ENCODE measurements at regions not wholly inside any gene's neighbourhood (a gene's known extent, or its start where the extent isn't known, plus 50 kb on each side); places are given as distances from the start of the nearest gene placed in this dataset.

DNA sequence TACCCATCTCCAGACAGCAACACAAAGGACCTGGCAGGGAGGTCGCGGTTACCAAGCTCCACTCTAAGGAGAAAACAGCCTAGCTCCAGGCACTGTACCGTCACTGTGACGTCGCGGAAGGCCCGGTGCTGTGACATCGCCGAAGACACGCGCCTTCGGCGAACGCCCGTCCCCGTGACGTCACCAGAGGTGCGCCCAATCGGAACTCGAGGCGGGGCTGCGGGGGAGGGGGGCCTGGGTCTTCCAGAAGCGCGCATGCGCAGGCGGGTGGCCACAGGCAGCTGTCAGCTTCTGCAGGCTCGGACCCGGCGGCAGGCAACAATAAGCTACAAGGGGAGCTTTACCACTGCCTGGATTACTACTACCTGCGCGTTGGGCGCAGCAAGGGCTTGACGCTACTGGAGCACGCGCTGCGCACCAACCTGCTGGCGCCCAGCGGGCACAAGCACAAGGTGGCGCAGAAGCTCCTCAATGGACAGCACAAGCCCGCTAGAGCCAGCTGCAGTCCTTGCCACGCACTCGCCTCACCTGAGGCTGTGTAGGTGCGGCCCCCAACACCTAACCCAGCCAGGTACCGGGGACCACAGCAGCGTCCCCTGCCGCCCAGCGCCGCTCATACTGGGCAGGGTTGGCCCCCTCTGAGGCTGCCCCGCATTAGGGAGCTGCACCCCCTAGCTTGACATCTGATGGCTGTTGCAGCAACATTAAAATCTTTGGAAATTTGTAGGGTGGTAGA lies 208.4 kb downstream of the TPST1 start:
- Histone ChIP-seq H3K14ac (ENCODE audit: low read length) (no peak overlapping the region), H2AK5ac (ENCODE audit: low read length) (no peak overlapping the region), H4K12ac (ENCODE audit: low read depth, low read length) (no peak overlapping the region), H3K18ac (ENCODE audit: low read length) (no peak overlapping the region), H3K36me3 (ENCODE audit: control insufficient read depth in 1 of 2, insufficient read depth in 2 of 2, low read length in 2 of 2) (peaks cover 0 to 2% of the 10 kb centered on the region in 2 experiments), H3K9me3 (ENCODE audit: insufficient read depth, low read depth, low read length) (no peaks in the 10 kb centered on the region), H3K23ac (ENCODE audit: low read length) (no peak overlapping the region), H3K27me3 (ENCODE audit: insufficient read depth, low read length) (no peaks in the 10 kb centered on the region), H4K91ac (ENCODE audit: low read depth, low read length) (no peak overlapping the region), H3K4me1 (ENCODE audit: control insufficient read depth in 1 of 2, insufficient read depth in 2 of 2, low read length in 2 of 2) (peaks cover 6 to 17% of the 10 kb centered on the region in 2 experiments), H2BK120ac (ENCODE audit: insufficient read depth, low read length, poor library complexity) (no peak overlapping the region), H2BK5ac (ENCODE audit: low read depth, low read length, poor library complexity) (no peak overlapping the region), H3K4me3 (ENCODE audit: low read depth, low read length) (peak overlapping the region; percentile 67), H3K4ac (ENCODE audit: low read depth, low read length) (no peak overlapping the region), H3K9ac (ENCODE audit: low read length) (no peak overlapping the region), H2BK12ac (ENCODE audit: low read length) (no peak overlapping the region), H2AFZ (ENCODE audit: insufficient read depth, low read length, poor library complexity) (peak overlapping the region; percentile 28), H4K8ac (ENCODE audit: low read depth, low read length) (peak overlapping the region; percentile 42), H3K27ac (ENCODE audit: low read depth, low read length) (no peak overlapping the region), H3K79me1 (ENCODE audit: low read length) (peaks cover 4% of the 10 kb centered on the region), H3K79me2 (ENCODE audit: control insufficient read depth, insufficient read depth, low read length, poor library complexity) (no peaks in the 10 kb centered on the region), H3K4me2 (ENCODE audit: low read length) (peak overlapping the region; percentile 78)
- no CpG with 5 or more reads among the region's 49 CpGs for WGBS (ENCODE audit: extremely low coverage, insufficient coverage, insufficient read length)
- DNase-seq = peak; percentile 72 to 98

DNA sequence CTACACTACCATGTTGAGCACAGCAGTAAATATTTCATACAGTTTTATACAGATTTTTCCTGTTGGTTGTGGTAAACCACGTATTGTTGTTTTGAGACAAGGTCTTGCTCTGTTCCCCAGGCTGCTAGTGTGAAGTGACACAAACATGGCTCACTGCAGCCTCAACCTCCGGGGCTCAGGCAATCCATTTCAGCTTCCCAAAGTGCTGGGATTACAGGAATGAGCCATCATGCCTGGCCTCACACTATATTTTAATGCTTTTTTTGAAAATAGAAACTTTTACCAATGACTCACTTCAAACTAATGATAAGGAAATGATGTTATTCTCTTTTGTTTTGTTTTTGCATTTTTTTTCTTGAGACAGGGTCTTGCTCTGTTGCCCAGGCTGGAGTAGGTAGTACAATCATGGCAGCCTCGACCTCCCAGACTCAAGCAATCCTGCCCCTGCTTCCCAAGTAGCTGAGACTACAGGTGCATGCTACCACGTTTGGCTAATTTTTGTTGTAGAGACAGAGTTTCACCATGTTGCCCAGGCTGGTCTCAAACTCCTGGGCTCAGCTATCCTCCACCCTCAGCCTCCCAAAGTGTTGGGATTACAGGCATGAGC lies 210.6 kb downstream of the TPST1 start:
- no peak overlapping the region for H3K9ac ChIP-seq (ENCODE audit: low read length)
- H3K79me2 ChIP-seq (ENCODE audit: control insufficient read depth, insufficient read depth, low read length, poor library complexity) = no peaks in the 10 kb centered on the region
- no peak overlapping the region for H2BK5ac ChIP-seq (ENCODE audit: low read depth, low read length, poor library complexity)
- H3K79me1 ChIP-seq (ENCODE audit: low read length) = peaks cover 1% of the 10 kb centered on the region
- H3K9me3 ChIP-seq (ENCODE audit: insufficient read depth, low read depth, low read length) = no peaks in the 10 kb centered on the region
- no CpG with 5 or more reads among the region's 4 CpGs for WGBS (ENCODE audit: extremely low coverage, insufficient coverage, insufficient read length)
- no peak overlapping the region for H3K4ac ChIP-seq (ENCODE audit: low read depth, low read length)
- H3K18ac ChIP-seq (ENCODE audit: low read length) = no peak overlapping the region
- no peak overlapping the region for H3K14ac ChIP-seq (ENCODE audit: low read length)
- H3K4me2 ChIP-seq (ENCODE audit: low read length) = no peak overlapping the region
- no peak overlapping the region for H4K12ac ChIP-seq (ENCODE audit: low read depth, low read length)
- H4K91ac ChIP-seq (ENCODE audit: low read depth, low read length) = no peak overlapping the region
- no peak overlapping the region for H2BK12ac ChIP-seq (ENCODE audit: low read length)
- DNase-seq = no peak
- H3K27me3 ChIP-seq (ENCODE audit: insufficient read depth, low read length) = no peaks in the 10 kb centered on the region
- no peak overlapping the region for H3K27ac ChIP-seq (ENCODE audit: low read depth, low read length)
- H2AK5ac ChIP-seq (ENCODE audit: low read length) = no peak overlapping the region
- no peaks in the 10 kb centered on the region for H3K36me3 ChIP-seq (ENCODE audit: control insufficient read depth in 1 of 2, insufficient read depth in 2 of 2, low read length in 2 of 2)
- no peak overlapping the region for H3K4me3 ChIP-seq (ENCODE audit: low read depth, low read length)
- H2BK120ac ChIP-seq (ENCODE audit: insufficient read depth, low read length, poor library complexity) = no peak overlapping the region
- no peak overlapping the region for H4K8ac ChIP-seq (ENCODE audit: low read depth, low read length)
- no peak overlapping the region for H2AFZ ChIP-seq (ENCODE audit: insufficient read depth, low read length, poor library complexity)
- H3K23ac ChIP-seq (ENCODE audit: low read length) = no peak overlapping the region
- H3K4me1 ChIP-seq (ENCODE audit: control insufficient read depth in 1 of 2, insufficient read depth in 2 of 2, low read length in 2 of 2) = peaks cover 6 to 10% of the 10 kb centered on the region in 2 experiments

DNA sequence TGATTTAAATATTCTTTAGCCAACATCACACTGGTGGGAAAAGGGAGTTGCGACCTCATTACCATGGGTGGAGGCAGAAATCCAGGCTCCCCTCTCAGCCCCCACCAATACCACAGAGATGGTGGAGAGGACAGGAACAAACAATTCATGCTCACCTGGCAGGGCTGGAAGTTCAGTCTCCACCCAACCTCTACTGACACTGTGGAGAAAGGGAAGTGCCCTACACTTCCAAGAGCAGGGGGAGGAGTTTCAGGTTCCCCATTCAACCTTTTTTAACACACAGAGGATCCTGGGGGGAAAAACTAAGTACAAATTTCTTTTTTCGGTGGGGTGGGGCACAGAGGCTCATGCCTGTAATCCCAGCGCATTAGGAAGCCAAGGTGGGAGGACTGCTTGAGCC lies 210.1 kb upstream of the KCTD7 start:
- Histone ChIP-seq H4K91ac (ENCODE audit: low read depth, low read length) (no peak overlapping the region), H3K79me1 (ENCODE audit: low read length) (no peaks in the 10 kb centered on the region), H2BK12ac (ENCODE audit: low read length) (no peak overlapping the region), H3K79me2 (ENCODE audit: control insufficient read depth, insufficient read depth, low read length, poor library complexity) (no peaks in the 10 kb centered on the region), H2AFZ (ENCODE audit: insufficient read depth, low read length, poor library complexity) (no peak overlapping the region), H2BK5ac (ENCODE audit: low read depth, low read length, poor library complexity) (no peak overlapping the region), H3K23ac (ENCODE audit: low read length) (no peak overlapping the region), H4K12ac (ENCODE audit: low read depth, low read length) (no peak overlapping the region), H3K4ac (ENCODE audit: low read depth, low read length) (no peak overlapping the region), H3K4me1 (ENCODE audit: control insufficient read depth in 1 of 2, insufficient read depth in 2 of 2, low read length in 2 of 2) (peaks cover 3 to 7% of the 10 kb centered on the region in 2 experiments), H3K18ac (ENCODE audit: low read length) (no peak overlapping the region), H3K27me3 (ENCODE audit: insufficient read depth, low read length) (no peaks in the 10 kb centered on the region), H3K14ac (ENCODE audit: low read length) (no peak overlapping the region), H3K4me2 (ENCODE audit: low read length) (no peak overlapping the region), H2AK5ac (ENCODE audit: low read length) (no peak overlapping the region), H3K9me3 (ENCODE audit: insufficient read depth, low read depth, low read length) (no peaks in the 10 kb centered on the region), H3K9ac (ENCODE audit: low read length) (no peak overlapping the region), H4K8ac (ENCODE audit: low read depth, low read length) (no peak overlapping the region), H3K36me3 (ENCODE audit: control insufficient read depth in 1 of 2, insufficient read depth in 2 of 2, low read length in 2 of 2) (no peaks in the 10 kb centered on the region), H3K27ac (ENCODE audit: low read depth, low read length) (no peak overlapping the region), H2BK120ac (ENCODE audit: insufficient read depth, low read length, poor library complexity) (no peak overlapping the region), H3K4me3 (ENCODE audit: low read depth, low read length) (no peak overlapping the region)
- WGBS (ENCODE audit: extremely low coverage, insufficient coverage, insufficient read length) = no CpG with 5 or more reads among the region's 3 CpGs
- DNase-seq = no peak

DNA sequence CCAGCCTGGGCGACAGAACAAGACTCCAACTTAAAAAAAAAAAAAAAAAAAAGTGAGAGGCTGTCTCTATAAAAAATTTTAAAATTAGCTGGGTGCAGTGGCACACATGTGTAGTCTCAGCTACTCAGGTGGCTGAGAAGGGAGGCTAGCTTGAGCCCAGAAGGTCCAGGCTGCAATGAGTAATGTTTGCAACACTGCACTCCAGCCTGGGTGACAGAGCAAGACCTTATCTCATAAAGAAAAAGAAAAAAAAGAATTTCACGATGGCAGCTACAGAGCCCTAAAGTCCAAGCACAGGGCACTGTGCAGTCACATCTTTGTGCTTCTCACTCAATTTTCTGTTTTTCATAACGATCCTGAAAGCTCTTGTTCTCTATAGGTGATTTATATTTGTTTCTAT lies 209.5 kb upstream of the KCTD7 start:
- H3K18ac ChIP-seq (ENCODE audit: low read length) = no peak overlapping the region
- H3K9ac ChIP-seq (ENCODE audit: low read length) = no peak overlapping the region
- no peak overlapping the region for H4K91ac ChIP-seq (ENCODE audit: low read depth, low read length)
- no peaks in the 10 kb centered on the region for H3K27me3 ChIP-seq (ENCODE audit: insufficient read depth, low read length)
- H2AK5ac ChIP-seq (ENCODE audit: low read length) = no peak overlapping the region
- H3K14ac ChIP-seq (ENCODE audit: low read length) = no peak overlapping the region
- no peak overlapping the region for H4K12ac ChIP-seq (ENCODE audit: low read depth, low read length)
- H2AFZ ChIP-seq (ENCODE audit: insufficient read depth, low read length, poor library complexity) = no peak overlapping the region
- H3K4me2 ChIP-seq (ENCODE audit: low read length) = no peak overlapping the region
- H3K23ac ChIP-seq (ENCODE audit: low read length) = no peak overlapping the region
- no peak overlapping the region for H2BK12ac ChIP-seq (ENCODE audit: low read length)
- no peaks in the 10 kb centered on the region for H3K9me3 ChIP-seq (ENCODE audit: insufficient read depth, low read depth, low read length)
- H3K79me1 ChIP-seq (ENCODE audit: low read length) = no peaks in the 10 kb centered on the region
- no CpG with 5 or more reads among the region's 3 CpGs for WGBS (ENCODE audit: extremely low coverage, insufficient coverage, insufficient read length)
- H3K79me2 ChIP-seq (ENCODE audit: control insufficient read depth, insufficient read depth, low read length, poor library complexity) = no peaks in the 10 kb centered on the region
- H2BK120ac ChIP-seq (ENCODE audit: insufficient read depth, low read length, poor library complexity) = no peak overlapping the region
- H3K4me1 ChIP-seq (ENCODE audit: control insufficient read depth in 1 of 2, insufficient read depth in 2 of 2, low read length in 2 of 2) = peaks cover 0 to under 1% of the 10 kb centered on the region in 2 experiments
- H3K4me3 ChIP-seq (ENCODE audit: low read depth, low read length) = no peak overlapping the region
- H2BK5ac ChIP-seq (ENCODE audit: low read depth, low read length, poor library complexity) = no peak overlapping the region
- H3K36me3 ChIP-seq (ENCODE audit: control insufficient read depth in 1 of 2, insufficient read depth in 2 of 2, low read length in 2 of 2) = no peaks in the 10 kb centered on the region
- no peak overlapping the region for H3K4ac ChIP-seq (ENCODE audit: low read depth, low read length)
- no peak for DNase-seq
- no peak overlapping the region for H3K27ac ChIP-seq (ENCODE audit: low read depth, low read length)
- H4K8ac ChIP-seq (ENCODE audit: low read depth, low read length) = no peak overlapping the region
